Fibroblast of skin of left biceps (primary cell): ENCODE measurements at regions not wholly inside any gene's neighbourhood (a gene's known extent, or its start where the extent isn't known, plus 50 kb on each side); places are given as distances from the start of the nearest gene placed in this dataset.

Experiments
- DNase-seq, 2 experiments: peaks; one replicate each; pipeline ENCODE4 v3.0.0-alpha.2; 2013; ENCODE audit warnings: low read depth in 2 of 2

- no peak for DNase-seq
These were observed 93.5 kb upstream of the PRICKLE2 start for GRCh38 chr3:64318668-64319271.

- DNase-seq = no peak
These were observed 92.7 kb upstream of the PRICKLE2 start for GRCh38 chr3:64318001-64318400.

- DNase-seq = no peak
These were observed 91.7 kb upstream of the PRICKLE2 start for GRCh38 chr3:64316971-64317370.

- DNase-seq = no peak
These were observed 86.3 kb upstream of the PRICKLE2 start for GRCh38 chr3:64311424-64312061.

GRCh38 chr3:64308931-64309330 is 83.7 kb upstream of the PRICKLE2 start:
- DNase-seq = no peak

GRCh38 chr3:64306745-64307144 is 81.5 kb upstream of the PRICKLE2 start:
- no peak for DNase-seq

- no peak for DNase-seq
These were observed 80.5 kb upstream of the PRICKLE2 start for GRCh38 chr3:64305731-64306130.

- no peak for DNase-seq
These were observed 79.7 kb upstream of the PRICKLE2 start for GRCh38 chr3:64304828-64305410.

- DNase-seq = no peak
These were observed 78.6 kb upstream of the PRICKLE2 start for GRCh38 chr3:64303881-64304280.

- DNase-seq = no peak
These were observed 78.1 kb upstream of the PRICKLE2 start for GRCh38 chr3:64303401-64303800.

- no peak for DNase-seq
These were observed 76.2 kb upstream of the PRICKLE2 start for GRCh38 chr3:64301476-64301875.

GRCh38 chr3:64300790-64301423 is 75.6 kb upstream of the PRICKLE2 start:
- DNase-seq = peak; percentile 87 to 88

GRCh38 chr3:64299206-64299605 is 73.9 kb upstream of the PRICKLE2 start:
- no peak for DNase-seq

- no peak for DNase-seq
These were observed 72.3 kb upstream of the PRICKLE2 start for GRCh38 chr3:64297563-64297962.

GRCh38 chr3:64295594-64295993 is 70.3 kb upstream of the PRICKLE2 start:
- peak; percentile 67 for DNase-seq

GRCh38 chr3:64294771-64295170 is 69.5 kb upstream of the PRICKLE2 start:
- DNase-seq = no peak

GRCh38 chr3:64293121-64293520 is 67.9 kb upstream of the PRICKLE2 start:
- DNase-seq = no peak

- DNase-seq = peak; percentile 42 to 46
These were observed 66.7 kb upstream of the PRICKLE2 start for GRCh38 chr3:64291956-64292355.

- DNase-seq = peak; percentile 51 to 54
These were observed 66.1 kb upstream of the PRICKLE2 start for GRCh38 chr3:64291345-64291744.

GRCh38 chr3:64290864-64291263 is 65.6 kb upstream of the PRICKLE2 start:
- DNase-seq = no peak

- DNase-seq = no peak
These were observed 64.9 kb upstream of the PRICKLE2 start for GRCh38 chr3:64290161-64290560.

GRCh38 chr3:64289622-64290021 is 64.4 kb upstream of the PRICKLE2 start:
- no peak for DNase-seq

- DNase-seq = peak; percentile 57 to 62
These were observed 53.4 kb upstream of the PRICKLE2 start for GRCh38 chr3:64278625-64279024.
